GM20431 (cell line): ENCODE measurements at regions not wholly inside any gene's neighbourhood (a gene's known extent, or its start where the extent isn't known, plus 50 kb on each side); places are given as distances from the start of the nearest gene placed in this dataset.
"Not testable (repeated sequence)": the region's sequence is repeated elsewhere in the genome, so short reads cannot be mapped to it uniquely, and the experiment has no call there.

Experiments
- in situ Hi-C: fragments of 300-500 bp; cut with MseI, MboI; formaldehyde crosslinking; loops from one replicate; pipeline ENCODE4 v1.15.0; 2020; ENCODE audit warnings: low sequenced_read_pairs; ENCODE audit not compliant: unreplicated experiment

GRCh38 chr6:119423996-119424395, 74.4 kb upstream of the MAN1A1 start:
- in situ Hi-C loops, result no loop called here

GRCh38 chr6:119418084-119418483, 68.5 kb upstream of the MAN1A1 start:
- in situ Hi-C loops, result not testable (repeated sequence)

GRCh38 chr6:119407156-119407555, 57.6 kb upstream of the MAN1A1 start:
- in situ Hi-C loops, result no loop called here

- in situ Hi-C loops, result not testable (repeated sequence)
Observed at GRCh38 chr6:119405114-119405513, 55.6 kb upstream of the MAN1A1 start.
